GM12873 (cell line): ENCODE measurements at regions not wholly inside any gene's neighbourhood (a gene's known extent, or its start where the extent isn't known, plus 50 kb on each side); places are given as distances from the start of the nearest gene placed in this dataset.

Source experiments
- TF ChIP-seq, protein P1 (sequence below): IDR thresholded peaks from 2 replicates; pipeline ENCODE4 v1.5.1; 2012; ENCODE audit warnings: low read depth, mild to moderate bottlenecking, moderate library complexity, low read length, control low read depth; ENCODE audit not compliant: insufficient read depth; ENCODE audit errors: missing control alignments

DNA sequence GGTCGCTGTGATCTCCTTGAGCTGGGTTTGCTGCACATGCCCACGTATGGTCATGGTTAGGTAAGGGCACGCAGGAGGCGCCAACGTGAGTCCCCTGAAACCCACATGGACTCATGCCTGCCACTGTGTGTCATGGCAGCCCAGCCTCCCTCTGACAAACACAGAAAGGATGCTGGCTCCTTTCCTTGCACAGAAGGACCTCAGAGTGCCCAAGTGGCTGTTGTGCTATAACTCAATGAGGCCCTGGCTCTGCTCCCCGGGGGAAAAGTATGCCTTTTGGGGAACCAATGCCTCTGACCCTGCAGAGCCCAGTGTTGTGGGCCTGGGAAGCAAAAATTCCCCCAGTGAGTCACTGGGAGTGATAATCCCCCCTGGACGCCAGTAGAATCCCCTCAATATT, 233.9 kb downstream of the VAPA start:
- TF ChIP-seq, protein P1, sequence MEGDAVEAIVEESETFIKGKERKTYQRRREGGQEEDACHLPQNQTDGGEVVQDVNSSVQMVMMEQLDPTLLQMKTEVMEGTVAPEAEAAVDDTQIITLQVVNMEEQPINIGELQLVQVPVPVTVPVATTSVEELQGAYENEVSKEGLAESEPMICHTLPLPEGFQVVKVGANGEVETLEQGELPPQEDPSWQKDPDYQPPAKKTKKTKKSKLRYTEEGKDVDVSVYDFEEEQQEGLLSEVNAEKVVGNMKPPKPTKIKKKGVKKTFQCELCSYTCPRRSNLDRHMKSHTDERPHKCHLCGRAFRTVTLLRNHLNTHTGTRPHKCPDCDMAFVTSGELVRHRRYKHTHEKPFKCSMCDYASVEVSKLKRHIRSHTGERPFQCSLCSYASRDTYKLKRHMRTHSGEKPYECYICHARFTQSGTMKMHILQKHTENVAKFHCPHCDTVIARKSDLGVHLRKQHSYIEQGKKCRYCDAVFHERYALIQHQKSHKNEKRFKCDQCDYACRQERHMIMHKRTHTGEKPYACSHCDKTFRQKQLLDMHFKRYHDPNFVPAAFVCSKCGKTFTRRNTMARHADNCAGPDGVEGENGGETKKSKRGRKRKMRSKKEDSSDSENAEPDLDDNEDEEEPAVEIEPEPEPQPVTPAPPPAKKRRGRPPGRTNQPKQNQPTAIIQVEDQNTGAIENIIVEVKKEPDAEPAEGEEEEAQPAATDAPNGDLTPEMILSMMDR: no peak

DNA sequence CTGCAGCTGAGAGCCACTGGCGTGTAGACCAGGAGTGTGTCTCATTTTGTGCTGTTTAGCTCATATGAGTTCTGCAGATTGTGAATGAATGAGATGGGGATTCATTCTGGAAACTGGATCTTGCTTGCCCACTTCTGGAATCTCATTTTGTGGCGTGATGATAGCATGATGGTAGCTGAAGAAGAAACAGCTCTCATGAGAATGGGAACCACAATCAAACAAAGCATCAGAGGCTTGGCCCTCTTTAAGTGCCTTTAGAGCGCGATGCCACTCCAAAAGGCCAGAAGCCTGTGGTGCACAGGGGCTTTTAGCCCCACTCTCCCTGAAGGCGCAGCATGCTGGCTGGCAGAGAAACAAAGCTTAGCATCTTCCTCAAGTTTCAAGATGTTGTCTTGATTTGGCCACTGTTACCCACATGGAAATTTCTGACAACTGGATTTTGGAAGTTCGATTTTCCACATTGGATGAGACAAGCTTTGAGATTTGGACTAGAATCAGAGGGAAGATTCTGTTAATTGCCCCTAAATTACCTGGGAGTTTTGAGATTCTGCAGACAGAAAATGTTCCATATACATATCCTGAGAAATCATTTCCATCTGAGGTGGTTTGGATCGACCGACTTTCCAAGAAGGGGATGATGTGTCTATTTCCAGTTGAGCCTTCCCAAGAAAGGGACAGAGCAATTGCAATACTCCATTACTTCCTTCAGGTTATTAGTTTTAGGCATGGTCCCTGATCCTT, 234.5 kb downstream of the VAPA start:
- TF ChIP-seq, protein P1: no peak

DNA sequence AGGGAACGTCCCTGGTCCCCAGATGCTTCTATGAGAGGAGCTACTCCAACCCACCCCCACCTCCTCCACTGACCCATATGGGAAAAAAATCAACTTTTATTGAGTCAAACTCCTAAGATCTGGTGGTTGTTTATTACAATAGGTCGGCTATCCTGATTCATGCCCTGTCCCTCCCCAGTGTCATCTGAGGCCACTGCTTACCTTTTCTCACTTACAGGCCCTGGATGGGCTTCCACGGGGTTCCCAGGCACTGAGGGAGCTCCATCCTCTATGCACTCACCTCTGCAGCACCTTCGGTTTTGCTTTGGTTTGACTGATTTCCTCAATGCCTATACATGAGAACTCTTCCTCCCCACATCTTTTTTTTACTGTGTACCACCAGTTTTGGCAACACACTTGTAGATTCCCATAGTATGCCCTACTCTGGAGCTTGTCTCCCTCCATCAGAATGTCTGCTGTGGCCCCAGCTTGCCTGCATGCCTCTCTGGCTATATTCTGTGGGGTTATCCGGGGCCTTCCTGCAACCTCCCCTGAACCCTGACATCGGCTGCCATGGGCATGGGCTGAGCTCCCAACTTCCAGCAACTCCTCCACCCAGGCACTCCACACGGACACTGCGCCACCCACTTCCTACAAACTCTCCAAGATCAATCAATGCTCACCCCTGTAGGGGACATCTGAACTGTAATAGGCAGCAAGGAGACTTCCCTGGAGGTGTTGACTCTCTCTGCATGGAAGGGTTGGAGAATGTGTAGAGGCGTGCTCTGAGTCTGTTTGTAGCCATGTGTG, 236.1 kb downstream of the VAPA start:
- TF ChIP-seq, protein P1: no peak

DNA sequence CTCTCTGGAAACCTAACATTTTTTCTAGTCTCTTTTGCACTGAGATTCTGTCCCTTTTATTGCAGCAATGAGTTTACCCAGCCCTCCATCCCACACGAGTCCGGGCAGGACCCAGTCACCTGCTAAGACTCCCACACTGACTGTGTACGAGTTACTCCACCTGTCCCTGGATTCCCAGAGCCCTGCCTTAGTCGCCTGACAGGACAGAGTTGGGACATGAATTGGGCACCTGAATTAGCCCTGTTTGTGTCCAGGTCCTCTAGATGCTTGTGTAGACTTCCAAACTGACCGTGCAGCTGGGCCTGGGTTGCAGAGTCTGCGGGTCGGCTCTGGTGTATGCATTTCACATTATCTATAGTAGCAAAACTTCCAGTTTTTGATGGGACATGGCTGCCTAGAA, 238.7 kb downstream of the VAPA start:
- TF ChIP-seq, protein P1: no peak

DNA sequence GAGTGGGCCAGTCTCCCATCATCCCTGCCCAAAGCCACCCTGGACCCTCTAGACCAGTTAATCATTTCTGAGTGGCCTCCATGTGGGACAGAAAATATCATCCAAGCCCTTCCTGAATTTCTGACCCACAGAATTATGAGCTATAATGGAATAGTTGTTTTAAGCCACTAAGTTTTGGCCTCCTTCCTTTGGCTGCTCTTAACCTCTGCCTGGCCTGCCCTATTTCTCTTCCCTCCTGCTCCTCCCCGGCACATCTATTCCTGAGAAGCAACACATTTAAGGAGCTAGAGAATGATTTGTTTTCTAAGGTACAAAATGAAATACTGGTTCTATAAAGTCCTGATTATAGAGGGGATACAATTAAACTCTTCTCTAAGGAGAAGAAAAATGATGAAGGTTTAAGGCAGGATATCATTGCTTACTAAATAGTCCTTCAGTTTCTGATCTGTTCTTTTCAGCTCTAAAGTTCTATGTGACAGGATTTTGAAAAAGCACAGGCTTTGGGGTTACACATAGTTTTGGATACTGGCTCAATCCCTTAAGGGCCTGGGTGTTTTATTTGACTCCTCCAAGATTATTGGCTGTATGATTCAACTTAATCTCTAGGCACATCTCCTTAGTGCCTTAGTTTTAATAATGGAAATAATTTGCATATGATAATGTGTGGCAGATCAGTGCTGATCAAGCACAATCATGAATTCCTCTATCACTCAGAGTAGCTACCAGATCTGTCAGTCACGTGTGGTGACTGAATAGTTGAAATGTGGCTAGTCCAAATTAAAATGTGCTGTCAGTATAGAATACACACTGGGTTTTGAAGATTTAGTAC, 240.3 kb downstream of the VAPA start:
- TF ChIP-seq, protein P1: no peak

DNA sequence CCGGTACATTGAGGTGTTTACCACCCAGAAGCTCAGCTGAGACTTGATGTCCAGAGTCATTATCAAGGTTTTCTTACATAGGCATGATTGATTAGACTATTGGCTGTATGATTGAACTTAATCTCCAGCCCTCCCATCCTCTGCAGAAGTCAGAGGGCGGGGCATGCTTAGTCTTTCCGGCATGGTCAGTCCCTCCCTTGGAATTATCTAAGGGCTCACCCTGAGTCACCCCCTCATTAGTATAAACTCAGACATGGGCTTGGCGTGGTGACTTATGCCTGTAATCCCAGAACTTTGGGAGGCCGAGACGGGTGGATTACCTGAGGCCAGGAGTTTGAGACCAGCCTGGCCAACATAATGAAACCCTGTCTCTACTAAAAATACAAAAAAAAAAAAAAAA, 243.9 kb downstream of the VAPA start:
- TF ChIP-seq, protein P1: no peak

DNA sequence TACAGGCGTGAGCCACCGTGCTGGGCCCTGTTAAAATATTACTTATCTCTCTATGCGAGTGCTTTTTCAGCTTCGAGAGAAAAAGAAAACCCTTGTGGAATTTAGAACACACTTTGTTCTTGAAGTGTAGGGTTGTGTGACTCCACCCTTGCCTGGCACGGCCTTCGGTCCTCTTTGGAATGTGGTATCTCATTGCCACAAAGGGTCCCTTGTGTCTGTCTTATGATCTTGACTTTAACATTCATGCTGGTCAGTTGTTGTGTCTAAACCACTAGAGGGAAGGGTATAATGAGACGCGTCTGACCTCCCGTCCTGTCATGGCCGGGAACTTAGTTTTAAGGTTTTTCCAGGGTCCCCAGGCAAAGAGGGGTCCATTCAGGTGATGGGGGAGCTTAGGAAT, 246.4 kb downstream of the VAPA start:
- TF ChIP-seq, protein P1: no peak
